Gastrocnemius medialis (tissue), 4 donors: ENCODE measurements at regions not wholly inside any gene's neighbourhood (a gene's known extent, or its start where the extent isn't known, plus 50 kb on each side); places are given as distances from the start of the nearest gene placed in this dataset.

Source experiments
- POLR2A ChIP-seq, 2 donors: fragments of 450-650 bp; IDR thresholded peaks; one replicate each; pipeline ENCODE4 v1.6.1; 2017; ENCODE audit warnings: antibody characterized with exemption in 2 of 2, mild to moderate bottlenecking in 2 of 2, moderate library complexity in 2 of 2
- TF ChIP-seq, protein P1 (sequence below), 5 experiments: fragments of 450-650 bp in 3 of 5; fragments of 200-600 bp in 2 of 5; sonication (generic) in 2 of 5; IDR thresholded peaks in 4 of 5; conservative IDR thresholded peaks in 1 of 5; 1 replicate in 4 of 5; 2 replicates in 1 of 5; pipeline ENCODE4 v1.5.1; 2016 to 2019; ENCODE audit warnings: antibody characterized with exemption in 5 of 5, mild to moderate bottlenecking in 3 of 5, moderate library complexity in 3 of 5

DNA sequence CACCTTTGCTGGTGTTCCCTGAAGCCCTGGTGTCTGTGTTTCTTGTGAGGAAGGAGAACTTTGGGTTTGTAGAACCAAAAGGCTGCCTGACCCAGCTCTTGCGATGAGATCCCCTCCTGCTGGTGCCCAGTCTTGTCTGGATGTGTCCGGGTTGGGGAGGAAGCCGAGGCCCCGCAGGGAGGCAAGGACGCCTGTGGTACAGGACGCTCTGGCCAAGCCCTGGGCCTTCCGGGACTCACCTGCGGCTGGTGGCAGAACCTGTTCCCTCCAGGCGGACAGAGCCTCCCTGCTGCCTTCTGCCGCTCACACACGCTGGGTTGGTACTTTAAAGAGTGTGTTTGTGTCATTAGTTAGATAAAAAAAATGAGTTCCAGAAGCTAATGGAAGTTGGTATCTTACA, 616.2 kb downstream of the GALR1 start:
- TF ChIP-seq, protein P1, sequence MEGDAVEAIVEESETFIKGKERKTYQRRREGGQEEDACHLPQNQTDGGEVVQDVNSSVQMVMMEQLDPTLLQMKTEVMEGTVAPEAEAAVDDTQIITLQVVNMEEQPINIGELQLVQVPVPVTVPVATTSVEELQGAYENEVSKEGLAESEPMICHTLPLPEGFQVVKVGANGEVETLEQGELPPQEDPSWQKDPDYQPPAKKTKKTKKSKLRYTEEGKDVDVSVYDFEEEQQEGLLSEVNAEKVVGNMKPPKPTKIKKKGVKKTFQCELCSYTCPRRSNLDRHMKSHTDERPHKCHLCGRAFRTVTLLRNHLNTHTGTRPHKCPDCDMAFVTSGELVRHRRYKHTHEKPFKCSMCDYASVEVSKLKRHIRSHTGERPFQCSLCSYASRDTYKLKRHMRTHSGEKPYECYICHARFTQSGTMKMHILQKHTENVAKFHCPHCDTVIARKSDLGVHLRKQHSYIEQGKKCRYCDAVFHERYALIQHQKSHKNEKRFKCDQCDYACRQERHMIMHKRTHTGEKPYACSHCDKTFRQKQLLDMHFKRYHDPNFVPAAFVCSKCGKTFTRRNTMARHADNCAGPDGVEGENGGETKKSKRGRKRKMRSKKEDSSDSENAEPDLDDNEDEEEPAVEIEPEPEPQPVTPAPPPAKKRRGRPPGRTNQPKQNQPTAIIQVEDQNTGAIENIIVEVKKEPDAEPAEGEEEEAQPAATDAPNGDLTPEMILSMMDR (IDR thresholded peaks at IDR 0.05 in 4 of 5, conservative IDR thresholded peaks at IDR 0.05 in 1 of 5) = no peak
- TF ChIP-seq POLR2A (IDR thresholded peaks at IDR 0.05) = no peak
